ENCODE measurements at regions not wholly inside any gene's neighbourhood (a gene's known extent, or its start where the extent isn't known, plus 50 kb on each side); places are given as distances from the start of the nearest gene placed in this dataset.

- H3K9me3 Mint-ChIP-seq (ENCODE audit: low read depth) = no peaks in the 10 kb centered on the region
- peaks cover 15% of the 10 kb centered on the region for H3K4me1 Mint-ChIP-seq (ENCODE audit: low read depth)
- DNase-seq (ENCODE audit: low spot score, unreplicated experiment) = no peak
- no peak overlapping the region for H3K27ac Mint-ChIP-seq
- TF ChIP-seq, protein P1, sequence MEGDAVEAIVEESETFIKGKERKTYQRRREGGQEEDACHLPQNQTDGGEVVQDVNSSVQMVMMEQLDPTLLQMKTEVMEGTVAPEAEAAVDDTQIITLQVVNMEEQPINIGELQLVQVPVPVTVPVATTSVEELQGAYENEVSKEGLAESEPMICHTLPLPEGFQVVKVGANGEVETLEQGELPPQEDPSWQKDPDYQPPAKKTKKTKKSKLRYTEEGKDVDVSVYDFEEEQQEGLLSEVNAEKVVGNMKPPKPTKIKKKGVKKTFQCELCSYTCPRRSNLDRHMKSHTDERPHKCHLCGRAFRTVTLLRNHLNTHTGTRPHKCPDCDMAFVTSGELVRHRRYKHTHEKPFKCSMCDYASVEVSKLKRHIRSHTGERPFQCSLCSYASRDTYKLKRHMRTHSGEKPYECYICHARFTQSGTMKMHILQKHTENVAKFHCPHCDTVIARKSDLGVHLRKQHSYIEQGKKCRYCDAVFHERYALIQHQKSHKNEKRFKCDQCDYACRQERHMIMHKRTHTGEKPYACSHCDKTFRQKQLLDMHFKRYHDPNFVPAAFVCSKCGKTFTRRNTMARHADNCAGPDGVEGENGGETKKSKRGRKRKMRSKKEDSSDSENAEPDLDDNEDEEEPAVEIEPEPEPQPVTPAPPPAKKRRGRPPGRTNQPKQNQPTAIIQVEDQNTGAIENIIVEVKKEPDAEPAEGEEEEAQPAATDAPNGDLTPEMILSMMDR (IDR thresholded peaks at IDR 0.05; ENCODE audit: unreplicated experiment) = no peak
- H3K4me3 Mint-ChIP-seq (ENCODE audit: low read depth) = no peak overlapping the region
- H3K36me3 Mint-ChIP-seq (ENCODE audit: insufficient read depth) = no peaks in the 10 kb centered on the region
- H3K27me3 Mint-ChIP-seq = peaks cover 13% of the 10 kb centered on the region
Measured at GRCh38 chr2:66327066-66327740, 107.7 kb upstream of the MEIS1 start.

- TF ChIP-seq, protein P1 (IDR thresholded peaks at IDR 0.05; ENCODE audit: unreplicated experiment) = no peak
- no peaks in the 10 kb centered on the region for H3K9me3 Mint-ChIP-seq (ENCODE audit: low read depth)
Measured at GRCh38 chr2:66324909-66325528, 109.9 kb upstream of the MEIS1 start.

DNA sequence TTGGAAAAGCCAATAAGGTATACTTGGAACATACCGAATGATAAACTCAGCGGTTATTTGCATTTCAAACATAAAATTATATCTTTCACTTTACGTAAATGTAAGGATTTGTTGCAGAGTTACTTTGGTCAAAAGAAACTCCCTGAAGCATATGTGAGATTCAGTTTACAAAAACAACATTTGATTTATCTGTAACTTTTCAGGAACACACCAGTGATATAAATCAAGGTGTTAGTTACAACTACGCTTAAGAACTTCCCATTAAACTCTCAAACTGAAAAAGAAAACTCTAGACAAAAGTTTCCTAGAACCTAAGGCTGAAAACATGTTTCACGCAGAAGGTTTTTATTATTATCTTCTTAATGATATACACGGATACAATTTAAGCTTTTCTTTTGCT is 110.6 kb upstream of the MEIS1 start:
- H3K9me3 Mint-ChIP-seq (ENCODE audit: low read depth) = no peaks in the 10 kb centered on the region
- no peaks in the 10 kb centered on the region for H3K36me3 Mint-ChIP-seq (ENCODE audit: insufficient read depth)
- H3K27me3 Mint-ChIP-seq = peaks cover 10% of the 10 kb centered on the region
- no peak overlapping the region for H3K27ac Mint-ChIP-seq
- DNase-seq (ENCODE audit: low spot score, unreplicated experiment) = no peak
- H3K4me3 Mint-ChIP-seq (ENCODE audit: low read depth) = no peak overlapping the region
- peaks cover 15% of the 10 kb centered on the region for H3K4me1 Mint-ChIP-seq (ENCODE audit: low read depth)
- TF ChIP-seq, protein P1 (IDR thresholded peaks at IDR 0.05; ENCODE audit: unreplicated experiment) = no peak

More at GRCh38 chr2:66324909-66325528, 109.9 kb upstream of the MEIS1 start:
- Mint-ChIP-seq H3K27ac (no peak overlapping the region), H3K27me3 (peaks cover 13% of the 10 kb centered on the region), H3K36me3 (ENCODE audit: insufficient read depth) (no peaks in the 10 kb centered on the region), H3K4me1 (ENCODE audit: low read depth) (peaks cover 15% of the 10 kb centered on the region), H3K4me3 (ENCODE audit: low read depth) (no peak overlapping the region)
- DNase-seq (ENCODE audit: low spot score, unreplicated experiment) = no peak

DNA sequence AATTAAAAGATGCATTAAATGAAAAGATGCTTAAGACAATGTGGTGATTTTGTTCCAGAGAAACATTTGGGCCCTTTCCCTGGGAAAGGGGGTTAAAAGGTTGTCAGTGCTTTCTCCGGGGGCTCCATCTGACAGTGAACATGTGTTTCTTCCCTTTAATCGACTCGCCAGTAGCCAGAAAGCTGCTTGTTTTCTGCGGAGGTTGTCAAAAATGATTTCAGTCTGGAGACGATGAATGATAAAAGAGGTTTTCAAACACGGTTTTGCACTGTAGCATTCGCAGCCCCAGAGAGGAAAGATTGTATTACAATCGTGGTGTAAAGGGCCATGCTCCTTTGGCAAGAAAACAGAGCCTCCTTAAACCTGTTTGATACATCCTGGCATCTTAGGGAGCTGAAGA is 111.5 kb upstream of the MEIS1 start:
- TF ChIP-seq, protein P1 (IDR thresholded peaks at IDR 0.05; ENCODE audit: unreplicated experiment) = no peak
- peaks cover 6% of the 10 kb centered on the region for H3K27me3 Mint-ChIP-seq
- DNase-seq (ENCODE audit: low spot score, unreplicated experiment) = no peak
- H3K4me1 Mint-ChIP-seq (ENCODE audit: low read depth) = peaks cover 15% of the 10 kb centered on the region
- no peak overlapping the region for H3K27ac Mint-ChIP-seq
- no peaks in the 10 kb centered on the region for H3K9me3 Mint-ChIP-seq (ENCODE audit: low read depth)
- H3K4me3 Mint-ChIP-seq (ENCODE audit: low read depth) = no peak overlapping the region
- no peaks in the 10 kb centered on the region for H3K36me3 Mint-ChIP-seq (ENCODE audit: insufficient read depth)

DNA sequence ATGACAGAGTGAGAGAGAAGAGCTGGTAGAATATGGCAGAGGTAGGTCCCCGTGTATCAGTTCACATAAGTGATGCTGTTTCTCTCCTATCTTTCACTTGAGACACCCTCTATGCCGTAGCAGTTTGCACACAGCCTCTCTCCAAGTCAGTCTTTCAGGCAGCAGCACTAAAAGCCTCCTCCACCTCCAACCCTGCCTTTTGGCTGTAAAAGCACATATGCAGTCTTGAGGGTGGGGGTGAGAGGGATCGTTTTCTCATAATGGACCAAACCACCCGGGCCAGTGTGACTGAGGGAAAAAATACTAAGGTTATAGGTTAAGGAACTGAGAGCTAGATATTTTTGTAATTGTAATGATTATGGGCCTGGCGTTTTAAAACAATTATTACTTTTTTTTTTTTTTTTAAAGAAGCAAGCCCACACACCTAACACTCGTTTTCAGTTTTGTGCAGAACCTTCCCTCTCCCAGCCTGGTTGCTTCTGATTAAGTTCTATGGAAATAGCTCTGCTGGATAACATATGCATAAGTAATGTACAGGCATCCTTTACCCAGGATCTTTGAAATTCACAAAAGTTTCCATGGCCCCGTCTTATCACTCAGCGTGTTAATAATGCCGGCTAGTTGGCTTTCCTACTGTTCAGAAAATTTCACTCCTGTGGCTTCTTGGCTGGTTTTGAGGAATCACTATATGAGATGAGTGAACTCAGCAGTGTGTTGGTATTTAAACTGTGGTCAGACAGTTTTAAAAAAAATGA is 112.2 kb upstream of the MEIS1 start:
- no peak for DNase-seq (ENCODE audit: low spot score, unreplicated experiment)
- no peaks in the 10 kb centered on the region for H3K36me3 Mint-ChIP-seq (ENCODE audit: insufficient read depth)
- no peaks in the 10 kb centered on the region for H3K9me3 Mint-ChIP-seq (ENCODE audit: low read depth)
- TF ChIP-seq, protein P1 (IDR thresholded peaks at IDR 0.05; ENCODE audit: unreplicated experiment) = no peak
- peaks cover 15% of the 10 kb centered on the region for H3K4me1 Mint-ChIP-seq (ENCODE audit: low read depth)
- peaks cover 6% of the 10 kb centered on the region for H3K27me3 Mint-ChIP-seq
- H3K4me3 Mint-ChIP-seq (ENCODE audit: low read depth) = no peak overlapping the region
- no peak overlapping the region for H3K27ac Mint-ChIP-seq
